ENCODE measurements at regions not wholly inside any gene's neighbourhood (a gene's known extent, or its start where the extent isn't known, plus 50 kb on each side); places are given as distances from the start of the nearest gene placed in this dataset.

- DNase-seq (ENCODE audit: low read depth): no peak
- no peak for TF ChIP-seq CTCF (conservative IDR thresholded peaks at IDR 0.05; ENCODE audit: low read length)
- no peak overlapping the region for H3K4me3 ChIP-seq (ENCODE audit: low read length)
Observed at GRCh38 chr21:22889445-22889844, 1891.2 kb downstream of the NCAM2 start.

- no peak for DNase-seq (ENCODE audit: low read depth)
- TF ChIP-seq CTCF (conservative IDR thresholded peaks at IDR 0.05; ENCODE audit: low read length): no peak
- no peak overlapping the region for H3K4me3 ChIP-seq (ENCODE audit: low read length)
Observed at GRCh38 chr21:22890656-22891055, 1892.4 kb downstream of the NCAM2 start.

GRCh38 chr21:22892028-22892427 lies 1893.8 kb downstream of the NCAM2 start:
- TF ChIP-seq CTCF (conservative IDR thresholded peaks at IDR 0.05; ENCODE audit: low read length): no peak
- no peak overlapping the region for H3K4me3 ChIP-seq (ENCODE audit: low read length)
- DNase-seq (ENCODE audit: low read depth): no peak

- no peak for TF ChIP-seq CTCF (conservative IDR thresholded peaks at IDR 0.05; ENCODE audit: low read length)
- no peak for DNase-seq (ENCODE audit: low read depth)
- H3K4me3 ChIP-seq (ENCODE audit: low read length): no peak overlapping the region
Observed at GRCh38 chr21:22892740-22893139, 1894.5 kb downstream of the NCAM2 start.

GRCh38 chr21:22898051-22898665 lies 1899.9 kb downstream of the NCAM2 start:
- H3K4me3 ChIP-seq (ENCODE audit: low read length): no peak overlapping the region
- DNase-seq (ENCODE audit: low read depth): no peak
- TF ChIP-seq CTCF (conservative IDR thresholded peaks at IDR 0.05; ENCODE audit: low read length): no peak

GRCh38 chr21:22900490-22900889 lies 1902.3 kb downstream of the NCAM2 start:
- no peak for DNase-seq (ENCODE audit: low read depth)
- H3K4me3 ChIP-seq (ENCODE audit: low read length): no peak overlapping the region
- no peak for TF ChIP-seq CTCF (conservative IDR thresholded peaks at IDR 0.05; ENCODE audit: low read length)

- no peak for TF ChIP-seq CTCF (conservative IDR thresholded peaks at IDR 0.05; ENCODE audit: low read length)
- no peak overlapping the region for H3K4me3 ChIP-seq (ENCODE audit: low read length)
- DNase-seq (ENCODE audit: low read depth): no peak
Observed at GRCh38 chr21:22903851-22904250, 1905.6 kb downstream of the NCAM2 start.

Measured in AG10803 (cell line).